Colon (tissue), 2 donors: ENCODE measurements at regions not wholly inside any gene's neighbourhood (a gene's known extent, or its start where the extent isn't known, plus 50 kb on each side); places are given as distances from the start of the nearest gene placed in this dataset.

Experiments used
- FAIRE-seq: peaks from 2 replicates; lab custom pipeline; 2012; peaks lifted over from hg19 to GRCh38; lab: Jason Lieb, UNC
- donor health status: control.
- donor health status: control.

GRCh38 chr4:125062115-125063050, 252.4 kb upstream of the FAT4 start:
- FAIRE-seq = no peak

GRCh38 chr4:125060376-125060775, 254.4 kb upstream of the FAT4 start:
- FAIRE-seq = no peak

GRCh38 chr4:125049711-125050110, 265.0 kb upstream of the FAT4 start:
- no peak for FAIRE-seq

GRCh38 chr4:125045311-125045710, 269.4 kb upstream of the FAT4 start:
- FAIRE-seq = no peak

- FAIRE-seq = no peak
Observed at GRCh38 chr4:125044886-125045285, 269.9 kb upstream of the FAT4 start.

- FAIRE-seq = no peak
Observed at GRCh38 chr4:125043486-125043885, 271.3 kb upstream of the FAT4 start.

GRCh38 chr4:125042041-125042440, 272.7 kb upstream of the FAT4 start:
- no peak for FAIRE-seq

GRCh38 chr4:125041372-125041930, 273.3 kb upstream of the FAT4 start:
- no peak for FAIRE-seq

- no peak for FAIRE-seq
Observed at GRCh38 chr4:125039550-125039949, 275.2 kb upstream of the FAT4 start.

GRCh38 chr4:125022855-125023501, 291.8 kb upstream of the FAT4 start:
- FAIRE-seq = no peak

GRCh38 chr4:125021189-125021588, 293.6 kb upstream of the FAT4 start:
- no peak for FAIRE-seq

GRCh38 chr4:125020089-125021034, 294.4 kb upstream of the FAT4 start:
- no peak for FAIRE-seq

GRCh38 chr4:125016892-125017299, 297.9 kb upstream of the FAT4 start:
- FAIRE-seq = no peak

- FAIRE-seq = no peak
Observed at GRCh38 chr4:125013891-125014290, 300.9 kb upstream of the FAT4 start.

- FAIRE-seq = no peak
Observed at GRCh38 chr4:125011646-125012045, 299.1 kb upstream of the ANKRD50 start.

GRCh38 chr4:125010796-125011503, 298.4 kb upstream of the ANKRD50 start:
- no peak for FAIRE-seq

- FAIRE-seq = no peak
Observed at GRCh38 chr4:125008676-125009075, 296.1 kb upstream of the ANKRD50 start.

GRCh38 chr4:125004676-125005075, 292.1 kb upstream of the ANKRD50 start:
- no peak for FAIRE-seq

- no peak for FAIRE-seq
Observed at GRCh38 chr4:125003840-125004239, 291.3 kb upstream of the ANKRD50 start.

- FAIRE-seq = no peak
Observed at GRCh38 chr4:124997991-124998390, 285.5 kb upstream of the ANKRD50 start.

- no peak for FAIRE-seq
Observed at GRCh38 chr4:124997124-124997523, 284.6 kb upstream of the ANKRD50 start.
